Mammary epithelial cell (primary cell): ENCODE measurements at regions not wholly inside any gene's neighbourhood (a gene's known extent, or its start where the extent isn't known, plus 50 kb on each side); places are given as distances from the start of the nearest gene placed in this dataset.

Experiments used
- EZH2 ChIP-seq: IDR thresholded peaks from 2 replicates; pipeline ENCODE4 v1.6.1; 2012; ENCODE audit warnings: low read length, inconsistent platforms, borderline replicate concordance
- TF ChIP-seq, protein P1 (sequence below), 2 donors: IDR thresholded peaks in 1 of 2; conservative IDR thresholded peaks in 1 of 2; 2 replicates each; pipeline ENCODE4 v1.5.1; 2011 to 2012; ENCODE audit warnings: inconsistent platforms in 2 of 2, low read length in 2 of 2, mild to moderate bottlenecking in 2 of 2, control low read depth in 1 of 2, low read depth in 1 of 2; ENCODE audit not compliant: insufficient read depth in 1 of 2; ENCODE audit errors: extremely low read depth in 1 of 2

DNA sequence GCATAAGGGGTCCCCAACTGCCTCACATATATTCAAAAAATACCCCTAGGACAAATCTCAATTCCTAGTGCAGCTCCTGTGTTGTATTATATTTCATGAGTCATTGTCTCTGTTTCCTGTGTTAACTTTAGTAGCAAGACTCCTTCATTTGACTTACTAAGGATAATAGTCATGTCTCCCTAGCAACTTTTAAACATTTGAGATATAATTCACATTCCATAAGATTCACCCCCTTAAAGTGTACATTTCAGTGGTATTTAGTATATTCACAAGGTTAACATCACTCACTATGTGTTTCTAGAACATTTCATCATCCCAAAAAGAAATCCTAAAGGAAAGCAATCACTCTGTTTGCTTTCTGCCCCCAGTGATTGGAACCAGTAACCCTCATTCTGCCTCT lies 121.3 kb upstream of the WNT7A start:
- TF ChIP-seq, protein P1, sequence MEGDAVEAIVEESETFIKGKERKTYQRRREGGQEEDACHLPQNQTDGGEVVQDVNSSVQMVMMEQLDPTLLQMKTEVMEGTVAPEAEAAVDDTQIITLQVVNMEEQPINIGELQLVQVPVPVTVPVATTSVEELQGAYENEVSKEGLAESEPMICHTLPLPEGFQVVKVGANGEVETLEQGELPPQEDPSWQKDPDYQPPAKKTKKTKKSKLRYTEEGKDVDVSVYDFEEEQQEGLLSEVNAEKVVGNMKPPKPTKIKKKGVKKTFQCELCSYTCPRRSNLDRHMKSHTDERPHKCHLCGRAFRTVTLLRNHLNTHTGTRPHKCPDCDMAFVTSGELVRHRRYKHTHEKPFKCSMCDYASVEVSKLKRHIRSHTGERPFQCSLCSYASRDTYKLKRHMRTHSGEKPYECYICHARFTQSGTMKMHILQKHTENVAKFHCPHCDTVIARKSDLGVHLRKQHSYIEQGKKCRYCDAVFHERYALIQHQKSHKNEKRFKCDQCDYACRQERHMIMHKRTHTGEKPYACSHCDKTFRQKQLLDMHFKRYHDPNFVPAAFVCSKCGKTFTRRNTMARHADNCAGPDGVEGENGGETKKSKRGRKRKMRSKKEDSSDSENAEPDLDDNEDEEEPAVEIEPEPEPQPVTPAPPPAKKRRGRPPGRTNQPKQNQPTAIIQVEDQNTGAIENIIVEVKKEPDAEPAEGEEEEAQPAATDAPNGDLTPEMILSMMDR (conservative IDR thresholded peaks at IDR 0.05 in 1 of 2, IDR thresholded peaks at IDR 0.05 in 1 of 2; ENCODE audit: extremely low read depth in 1 of 2, insufficient read depth in 1 of 2, low read depth in 1 of 2, low read length in 2 of 2), result no peak
- no peak for TF ChIP-seq EZH2
